DOHH2 (cell line): ENCODE measurements at regions not wholly inside any gene's neighbourhood (a gene's known extent, or its start where the extent isn't known, plus 50 kb on each side); places are given as distances from the start of the nearest gene placed in this dataset.

ENCODE experiments used
- H3F3A ChIP-seq: fragments of 200-600 bp; sonication (generic), shearing (Covaris generic); 2 replicates; pipeline ENCODE4 v1.6.0; 2016; ENCODE audit warnings: antibody characterized with exemption, mild to moderate bottlenecking; ENCODE audit not compliant: control insufficient read depth, insufficient read depth
- H3K27ac ChIP-seq: fragments of 200-600 bp; sonication (generic); 2 replicates; pipeline ENCODE4 v1.5.1; 2014; ENCODE audit warnings: low read depth, mild to moderate bottlenecking, low read length, moderate library complexity
- H3K27me3 ChIP-seq: fragments of 200-600 bp; sonication (generic); 2 replicates; pipeline ENCODE4 v1.6.1; 2014; ENCODE audit warnings: mild to moderate bottlenecking, low read length, mixed read lengths; ENCODE audit not compliant: control insufficient read depth
- H3K36me3 ChIP-seq: fragments of 200-600 bp; sonication (generic); 2 replicates; pipeline ENCODE4 v1.6.1; 2014; ENCODE audit warnings: mild to moderate bottlenecking, low read length, moderate library complexity, mixed read lengths; ENCODE audit not compliant: control insufficient read depth
- H3K4me1 ChIP-seq: fragments of 200-600 bp; sonication (generic); 2 replicates; pipeline ENCODE4 v1.6.1; 2014; ENCODE audit warnings: mild to moderate bottlenecking, low read length, mixed read lengths; ENCODE audit not compliant: control insufficient read depth
- H3K4me2 ChIP-seq: fragments of 200-600 bp; sonication (generic); 2 replicates; pipeline ENCODE4 v1.6.0; 2014; ENCODE audit warnings: mild to moderate bottlenecking, low read length, moderate library complexity
- H3K4me3 ChIP-seq: fragments of 200-600 bp; sonication (generic); 2 replicates; pipeline ENCODE4 v1.5.1; 2014; ENCODE audit warnings: mild to moderate bottlenecking, low read length, mixed read lengths
- H3K79me2 ChIP-seq: fragments of 200-600 bp; sonication (generic); 2 replicates; pipeline ENCODE4 v1.6.1; 2014; ENCODE audit warnings: mild to moderate bottlenecking, low read length, mixed read lengths; ENCODE audit not compliant: control insufficient read depth
- H3K9me2 ChIP-seq: fragments of 200-600 bp; sonication (generic); replicated peaks from 2 replicates; pipeline ENCODE4 v1.6.1; 2014; ENCODE audit warnings: mild to moderate bottlenecking, low read length, mixed read lengths; ENCODE audit not compliant: control insufficient read depth
- H3K9me3 ChIP-seq: fragments of 200-600 bp; sonication (generic); 2 replicates; pipeline ENCODE4 v1.6.1; 2014; ENCODE audit warnings: antibody characterized with exemption, low read length, mixed read lengths; ENCODE audit not compliant: control insufficient read depth, insufficient read depth
- H4K20me1 ChIP-seq: fragments of 200-600 bp; sonication (generic); 2 replicates; pipeline ENCODE4 v1.6.0; 2014; ENCODE audit warnings: low read depth, mild to moderate bottlenecking, antibody characterized with exemption, low read length, moderate library complexity; ENCODE audit not compliant: control insufficient read depth, insufficient read depth
- EZH2phosphoT487 ChIP-seq: fragments of 200-600 bp; sonication (generic); IDR thresholded peaks from 2 replicates; pipeline ENCODE4 v1.6.1; 2017; ENCODE audit warnings: borderline replicate concordance, mild to moderate bottlenecking, antibody characterized with exemption, low read length, moderate library complexity, mixed read lengths
- TF ChIP-seq, protein P1 (sequence below): fragments of 200-600 bp; sonication (generic); IDR thresholded peaks from one replicate; pipeline ENCODE4 v1.5.1; 2014; ENCODE audit warnings: antibody characterized with exemption, mild to moderate bottlenecking, low read depth, low read length; ENCODE audit not compliant: poor library complexity, severe bottlenecking

DNA sequence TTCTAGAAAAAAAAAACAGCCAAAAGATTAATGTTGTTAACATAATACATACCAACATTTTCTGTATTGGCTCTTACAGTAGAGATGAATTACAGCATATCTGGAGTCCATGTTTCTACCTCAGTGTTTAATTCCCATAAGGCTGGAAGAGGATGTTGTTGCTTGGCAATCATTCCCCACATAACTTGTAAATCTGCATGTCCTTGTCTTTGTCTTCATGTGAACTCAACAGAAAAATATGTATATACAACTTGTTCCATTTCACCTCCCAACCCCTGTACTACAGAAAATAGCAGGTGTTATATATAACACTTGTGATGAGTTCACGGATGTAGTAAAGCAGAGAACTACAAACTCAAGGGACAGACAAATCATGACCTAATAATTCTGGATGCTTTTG lies 160.9 kb upstream of the SEMA3C start:
- no peaks in the 10 kb centered on the region; the same call in 1 of the 2 replicates for H3K9me2 ChIP-seq
- no peaks in the 10 kb centered on the region for H4K20me1 ChIP-seq
- no peaks in the 10 kb centered on the region for H3K9me3 ChIP-seq
- H3K36me3 ChIP-seq: no peaks in the 10 kb centered on the region
- H3K4me3 ChIP-seq: no peak overlapping the region
- H3K4me2 ChIP-seq: no peak overlapping the region
- TF ChIP-seq, protein P1, sequence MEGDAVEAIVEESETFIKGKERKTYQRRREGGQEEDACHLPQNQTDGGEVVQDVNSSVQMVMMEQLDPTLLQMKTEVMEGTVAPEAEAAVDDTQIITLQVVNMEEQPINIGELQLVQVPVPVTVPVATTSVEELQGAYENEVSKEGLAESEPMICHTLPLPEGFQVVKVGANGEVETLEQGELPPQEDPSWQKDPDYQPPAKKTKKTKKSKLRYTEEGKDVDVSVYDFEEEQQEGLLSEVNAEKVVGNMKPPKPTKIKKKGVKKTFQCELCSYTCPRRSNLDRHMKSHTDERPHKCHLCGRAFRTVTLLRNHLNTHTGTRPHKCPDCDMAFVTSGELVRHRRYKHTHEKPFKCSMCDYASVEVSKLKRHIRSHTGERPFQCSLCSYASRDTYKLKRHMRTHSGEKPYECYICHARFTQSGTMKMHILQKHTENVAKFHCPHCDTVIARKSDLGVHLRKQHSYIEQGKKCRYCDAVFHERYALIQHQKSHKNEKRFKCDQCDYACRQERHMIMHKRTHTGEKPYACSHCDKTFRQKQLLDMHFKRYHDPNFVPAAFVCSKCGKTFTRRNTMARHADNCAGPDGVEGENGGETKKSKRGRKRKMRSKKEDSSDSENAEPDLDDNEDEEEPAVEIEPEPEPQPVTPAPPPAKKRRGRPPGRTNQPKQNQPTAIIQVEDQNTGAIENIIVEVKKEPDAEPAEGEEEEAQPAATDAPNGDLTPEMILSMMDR: no peak
- TF ChIP-seq EZH2phosphoT487: no peak
- H3K27ac ChIP-seq: no peak overlapping the region
- H3K79me2 ChIP-seq: no peaks in the 10 kb centered on the region
- H3K27me3 ChIP-seq: no peaks in the 10 kb centered on the region
- no peaks in the 10 kb centered on the region for H3F3A ChIP-seq
- no peaks in the 10 kb centered on the region for H3K4me1 ChIP-seq

DNA sequence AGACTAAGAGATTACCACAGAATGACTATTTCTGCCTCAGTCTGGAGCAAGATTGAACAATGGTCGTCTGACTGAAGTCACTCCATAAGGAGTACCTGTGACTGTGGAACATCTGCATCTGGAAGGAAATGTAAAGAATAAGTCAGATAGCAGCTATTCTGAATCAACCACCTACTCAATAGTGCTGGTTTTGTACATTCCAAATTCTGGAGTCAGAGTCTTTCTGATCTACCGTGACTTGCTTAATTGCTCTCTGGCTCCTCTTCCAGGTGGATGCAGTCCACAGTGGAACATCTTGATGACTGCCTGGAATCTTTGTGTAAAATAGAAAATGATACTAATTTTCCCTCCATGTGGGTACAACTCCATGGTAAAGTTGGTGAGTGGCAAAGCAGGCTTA lies 156.3 kb upstream of the SEMA3C start:
- no peaks in the 10 kb centered on the region for H3K27me3 ChIP-seq
- H3K4me2 ChIP-seq: no peak overlapping the region
- no peaks in the 10 kb centered on the region; the same call in 1 of the 2 replicates for H3K9me3 ChIP-seq
- no peaks in the 10 kb centered on the region for H3K36me3 ChIP-seq
- H3F3A ChIP-seq: no peaks in the 10 kb centered on the region
- no peak overlapping the region for H3K4me3 ChIP-seq
- TF ChIP-seq, protein P1: no peak
- no peak for TF ChIP-seq EZH2phosphoT487
- H3K4me1 ChIP-seq: no peaks in the 10 kb centered on the region
- H3K79me2 ChIP-seq: no peaks in the 10 kb centered on the region
- H3K27ac ChIP-seq: no peak overlapping the region
- H3K9me2 ChIP-seq: no peaks in the 10 kb centered on the region
- H4K20me1 ChIP-seq: no peaks in the 10 kb centered on the region

DNA sequence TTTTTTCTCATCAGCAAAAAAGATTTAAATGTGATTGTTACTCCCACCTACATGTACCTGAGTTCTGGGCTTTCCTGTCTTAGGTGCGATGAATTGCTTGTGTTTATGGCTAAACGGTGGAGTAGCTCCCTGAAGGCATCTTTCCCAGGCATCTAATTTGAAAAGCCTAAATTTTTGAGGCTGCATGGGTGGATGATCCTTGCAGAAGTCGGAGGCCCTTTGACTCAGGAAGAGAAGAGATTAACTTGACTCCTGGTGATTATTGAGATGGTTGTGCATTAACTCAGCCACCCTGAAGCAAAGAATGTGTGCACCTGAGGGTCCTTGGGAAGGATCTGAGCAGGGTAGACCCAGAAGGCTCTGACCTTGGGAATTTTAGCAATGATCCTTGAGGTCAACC lies 155.6 kb upstream of the SEMA3C start:
- no peak overlapping the region for H3K4me3 ChIP-seq
- H4K20me1 ChIP-seq: no peaks in the 10 kb centered on the region
- H3K79me2 ChIP-seq: no peaks in the 10 kb centered on the region
- no peaks in the 10 kb centered on the region for H3K36me3 ChIP-seq
- H3K9me3 ChIP-seq: no peaks in the 10 kb centered on the region; the same call in 1 of the 2 replicates
- H3K27ac ChIP-seq: no peak overlapping the region
- TF ChIP-seq EZH2phosphoT487: no peak
- TF ChIP-seq, protein P1: no peak
- H3K4me2 ChIP-seq: no peak overlapping the region
- H3K9me2 ChIP-seq: no peaks in the 10 kb centered on the region
- H3F3A ChIP-seq: no peaks in the 10 kb centered on the region
- no peaks in the 10 kb centered on the region for H3K27me3 ChIP-seq
- no peaks in the 10 kb centered on the region for H3K4me1 ChIP-seq

DNA sequence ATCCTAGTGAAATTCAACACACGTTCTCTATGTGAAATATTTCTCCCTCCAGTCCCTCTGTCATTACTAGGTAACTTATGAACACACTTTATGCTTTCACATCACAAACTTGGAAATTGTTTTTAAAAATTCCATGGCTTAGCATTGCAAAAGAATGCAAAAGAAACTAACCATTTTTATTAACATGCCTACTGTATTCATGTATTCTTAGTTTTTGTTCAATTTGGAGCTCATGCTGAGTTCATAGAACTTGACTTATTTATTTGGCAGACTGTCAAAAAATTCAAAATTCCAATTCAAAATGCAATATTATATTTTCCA lies 155.0 kb upstream of the SEMA3C start:
- Histone ChIP-seq H3K4me2 (no peak overlapping the region), H4K20me1 (no peaks in the 10 kb centered on the region), H3F3A (no peaks in the 10 kb centered on the region), H3K4me1 (no peaks in the 10 kb centered on the region), H3K27me3 (no peaks in the 10 kb centered on the region), H3K36me3 (no peaks in the 10 kb centered on the region), H3K4me3 (no peak overlapping the region), H3K9me2 (no peaks in the 10 kb centered on the region), H3K79me2 (no peaks in the 10 kb centered on the region), H3K9me3 (no peaks in the 10 kb centered on the region; the same call in 1 of the 2 replicates), H3K27ac (no peak overlapping the region)
- no peak for TF ChIP-seq EZH2phosphoT487
- TF ChIP-seq, protein P1: no peak
